HG03108 (cell line): ENCODE measurements at regions not wholly inside any gene's neighbourhood (a gene's known extent, or its start where the extent isn't known, plus 50 kb on each side); places are given as distances from the start of the nearest gene placed in this dataset.
"Not testable (repeated sequence)": the region's sequence is repeated elsewhere in the genome, so short reads cannot be mapped to it uniquely, and the experiment has no call there.

ENCODE experiments used
- ATAC-seq: cut with Tn5 transposase; IDR thresholded peaks from one replicate; pipeline ENCODE4 v1.9.1; 2021; ENCODE audit warnings: moderate library complexity; ENCODE audit not compliant: unreplicated experiment

DNA sequence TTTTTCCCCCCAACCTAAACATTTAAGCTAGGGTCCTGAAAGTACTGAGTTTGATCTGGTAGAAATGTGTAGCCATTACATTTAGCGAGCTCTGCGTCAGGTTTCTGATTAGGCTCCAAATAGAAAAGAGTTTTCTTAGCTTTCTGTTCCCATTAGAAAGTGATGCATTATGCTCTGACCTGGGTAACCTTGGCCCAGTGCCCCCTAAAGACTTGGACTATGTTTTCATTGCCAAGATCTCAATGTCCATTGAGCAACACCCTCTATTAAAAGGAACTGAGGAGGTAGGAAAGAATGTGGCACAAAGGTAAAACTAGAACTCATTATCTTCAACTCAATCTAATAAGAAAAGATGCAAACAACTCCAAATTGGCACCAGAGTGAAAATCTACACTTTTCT lies 358.9 kb upstream of the PCSK5 start:
- ATAC-seq: no peak

GRCh38 chr9:75532233-75533050 lies 358.0 kb upstream of the PCSK5 start:
- ATAC-seq: no peak

- ATAC-seq: no peak
Measured at GRCh38 chr9:75539523-75539922, 350.9 kb upstream of the PCSK5 start.

GRCh38 chr9:75540185-75540584 lies 350.3 kb upstream of the PCSK5 start:
- no peak for ATAC-seq

DNA sequence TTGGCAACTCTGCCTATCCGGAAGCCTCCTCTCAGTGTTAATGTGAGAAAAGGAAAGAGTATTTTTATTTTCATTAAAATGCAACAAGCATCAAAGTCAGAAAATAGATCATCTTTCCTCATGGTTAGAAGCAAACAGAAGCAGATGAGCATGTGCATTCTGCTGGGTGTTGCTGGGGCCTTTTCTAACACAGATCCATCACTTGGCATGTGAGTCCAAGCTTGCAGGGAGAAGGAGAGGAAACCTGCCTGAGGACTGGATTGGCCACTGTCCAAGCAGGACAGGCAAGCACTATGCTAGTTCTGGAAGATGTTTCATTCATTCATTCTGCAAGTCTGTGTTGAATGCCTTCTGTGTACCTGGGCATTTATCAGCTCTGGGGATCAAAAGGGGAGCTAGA lies 348.7 kb upstream of the PCSK5 start:
- no peak for ATAC-seq

- ATAC-seq: no peak
Measured at GRCh38 chr9:75544815-75545214, 345.7 kb upstream of the PCSK5 start.

- no peak for ATAC-seq
Measured at GRCh38 chr9:75545287-75545686, 345.2 kb upstream of the PCSK5 start.

GRCh38 chr9:75548871-75549270 lies 341.6 kb upstream of the PCSK5 start:
- no peak for ATAC-seq

GRCh38 chr9:75551861-75552260 lies 338.6 kb upstream of the PCSK5 start:
- ATAC-seq: no peak

DNA sequence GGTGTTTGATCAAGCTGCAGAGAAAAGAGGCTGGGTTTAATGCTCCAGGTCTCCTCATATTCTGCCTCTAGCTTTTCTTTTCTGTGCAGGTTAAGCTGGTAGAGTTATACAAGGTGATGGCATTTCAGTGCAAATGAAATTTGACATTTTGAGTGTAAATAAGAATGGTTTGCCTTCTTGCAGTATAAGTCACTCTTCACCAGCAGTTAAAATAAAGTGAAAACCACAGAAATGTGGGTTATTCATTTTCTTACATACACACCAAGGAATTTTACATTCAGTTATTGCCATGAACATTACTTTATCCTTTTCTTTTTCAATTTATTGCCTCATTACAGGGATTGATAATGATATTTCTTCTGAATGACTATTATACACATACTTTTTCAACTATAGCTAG lies 337.5 kb upstream of the PCSK5 start:
- ATAC-seq: no peak

- not testable (repeated sequence) for ATAC-seq
Measured at GRCh38 chr9:75566813-75567212, 323.7 kb upstream of the PCSK5 start.

DNA sequence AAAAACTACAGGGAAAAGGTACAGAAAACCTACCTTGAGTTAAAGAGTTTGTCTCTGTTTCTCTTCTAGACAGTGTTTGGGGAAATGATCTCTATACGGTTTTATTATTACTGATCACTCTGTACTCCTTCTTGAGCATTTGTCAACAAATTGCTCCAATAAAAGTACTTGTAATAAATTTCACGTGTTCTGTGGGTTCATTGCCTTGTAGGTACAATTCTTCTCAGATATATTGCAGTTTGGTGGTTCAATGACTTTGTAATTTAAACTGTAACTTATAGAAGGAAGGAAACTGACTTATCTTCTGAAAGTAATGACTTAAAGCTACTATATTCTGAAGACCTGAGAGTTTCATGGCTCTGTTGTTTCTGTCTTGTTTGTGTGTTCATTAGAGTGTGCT lies 319.9 kb upstream of the PCSK5 start:
- ATAC-seq: no peak

DNA sequence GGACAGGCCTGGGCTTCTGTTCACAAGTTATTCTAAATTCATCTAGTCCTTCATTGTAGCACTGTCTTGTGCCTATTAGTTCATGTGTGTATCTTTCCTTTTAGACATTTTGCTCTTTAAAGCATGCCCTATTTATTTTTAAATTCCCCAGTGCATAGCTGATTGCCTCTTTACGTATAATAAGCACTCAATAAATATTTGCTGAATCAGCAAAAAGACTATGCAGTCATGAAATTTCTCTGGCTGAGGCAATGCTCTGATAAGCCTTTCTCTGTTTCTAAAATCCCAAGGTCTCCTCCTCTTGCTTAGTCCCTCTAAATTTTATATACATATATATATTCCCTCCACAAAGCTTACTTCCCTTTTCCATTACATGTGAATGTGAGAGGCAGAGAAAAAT lies 315.9 kb upstream of the PCSK5 start:
- no peak for ATAC-seq

- ATAC-seq: no peak
Measured at GRCh38 chr9:75582870-75583269, 307.6 kb upstream of the PCSK5 start.

GRCh38 chr9:75588808-75589207 lies 301.7 kb upstream of the PCSK5 start:
- ATAC-seq: no peak

- no peak for ATAC-seq
Measured at GRCh38 chr9:75589497-75589896, 301.0 kb upstream of the PCSK5 start.

DNA sequence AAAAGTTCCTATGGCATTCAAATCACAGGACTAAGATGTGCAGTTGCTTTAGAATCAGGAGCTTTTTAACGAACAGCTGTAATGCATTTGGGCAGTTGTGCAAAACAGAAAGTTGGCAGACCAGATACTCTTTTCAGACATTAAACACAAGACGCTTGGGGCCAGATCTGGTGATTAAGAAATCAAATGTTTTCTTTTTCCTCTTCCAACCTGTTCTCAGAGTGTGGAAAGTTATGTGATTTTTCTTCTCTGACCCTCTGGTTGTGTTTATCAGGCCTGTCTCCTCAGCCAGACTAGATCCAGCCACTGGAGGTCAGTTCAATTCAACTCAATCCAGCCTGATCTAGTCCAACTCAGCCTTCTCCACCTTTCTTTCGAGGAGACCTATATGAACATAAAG lies 298.5 kb upstream of the PCSK5 start:
- no peak for ATAC-seq

- no peak for ATAC-seq
Measured at GRCh38 chr9:75592586-75592985, 297.9 kb upstream of the PCSK5 start.

GRCh38 chr9:75593920-75594319 lies 296.6 kb upstream of the PCSK5 start:
- no peak for ATAC-seq

GRCh38 chr9:75599126-75599525 lies 291.3 kb upstream of the PCSK5 start:
- ATAC-seq: no peak

DNA sequence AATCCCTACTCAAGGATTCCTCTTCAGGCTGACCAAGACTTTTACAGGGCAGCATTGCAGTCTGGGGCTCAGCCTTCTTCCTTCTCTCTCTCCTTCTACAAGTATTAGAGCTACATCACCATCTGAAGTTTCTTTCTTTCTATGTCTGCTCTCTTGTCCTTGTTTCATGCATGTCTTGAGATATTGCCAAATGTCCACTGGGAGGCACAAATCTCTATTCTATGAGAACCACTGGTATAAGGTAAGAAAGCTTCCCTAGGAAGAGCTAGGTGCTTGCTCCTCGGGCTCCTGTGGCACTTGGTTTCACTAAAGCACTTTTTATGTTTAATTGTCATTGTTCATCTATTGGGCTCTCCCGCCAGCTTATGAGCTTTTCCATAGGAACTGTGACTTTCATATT lies 289.2 kb upstream of the PCSK5 start:
- no peak for ATAC-seq

DNA sequence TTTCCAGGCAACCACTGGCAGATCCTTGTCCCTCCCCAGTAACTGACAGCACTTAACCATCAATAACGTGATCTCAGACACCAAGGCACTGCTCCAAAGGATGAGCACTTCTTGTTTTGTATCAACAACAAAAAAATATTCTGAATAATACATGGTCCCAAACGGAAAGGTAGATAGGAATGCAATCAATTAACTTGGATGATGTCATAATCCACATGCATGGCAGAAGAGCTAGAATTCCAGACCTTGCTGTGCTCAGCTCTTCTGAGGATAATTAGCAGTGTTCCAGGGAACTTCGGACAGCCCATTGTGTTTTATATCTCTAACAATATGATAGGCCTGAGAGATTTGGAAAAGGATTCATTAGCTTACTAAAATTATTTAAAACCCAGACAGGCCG lies 288.4 kb upstream of the PCSK5 start:
- ATAC-seq: no peak

GRCh38 chr9:75604661-75605060 lies 285.8 kb upstream of the PCSK5 start:
- ATAC-seq: no peak
